IMR-90 (cell line): ENCODE measurements at regions not wholly inside any gene's neighbourhood (a gene's known extent, or its start where the extent isn't known, plus 50 kb on each side); places are given as distances from the start of the nearest gene placed in this dataset.

ENCODE experiments used
- ATAC-seq: fragments of 200-7000 bp; cut with Tn5 transposase; 2 replicates; pipeline ENCODE4 v1.9.1; 2020; ENCODE audit warnings: low read depth, mild to moderate bottlenecking, moderate library complexity
- BruUV-seq: library from RNA; stranded (reverse); fragments of 400-500 nt; replicated peaks from 2 replicates; lab custom pipeline; 2021; lab: Mats Ljungman, UMichigan
- CTCF ChIA-PET: fragments of 300-600 bp; formaldehyde crosslinking; extraction: SDS; loops from one replicate; lab custom pipeline; 2021; ENCODE audit warnings: antibody characterized with exemption; lab: Yijun Ruan, JAX
- POLR2A ChIA-PET: fragments of 300-600 bp; sonication (Branson Sonifier 250); formaldehyde crosslinking; loops from one replicate; lab custom pipeline; 2022; ENCODE audit warnings: antibody characterized with exemption; ENCODE audit not compliant: unreplicated experiment; lab: Charles Lee
- DNase-seq: peaks from one replicate; pipeline ENCODE4 v3.0.0; 2013
- H2AFZ ChIP-seq: replicated peaks from 2 replicates; pipeline ENCODE3; 2013; ENCODE audit warnings: low read length, mild to moderate bottlenecking; ENCODE audit not compliant: poor library complexity
- H2AK5ac ChIP-seq: 2 replicates; pipeline ENCODE4 v1.6.1; 2013; ENCODE audit warnings: low read depth, low read length, inconsistent platforms
- H2AK9ac ChIP-seq: replicated peaks from 2 replicates; pipeline ENCODE3; 2013; ENCODE audit warnings: mild to moderate bottlenecking, low read depth, low read length, moderate library complexity; ENCODE audit not compliant: poor library complexity
- H2BK120ac ChIP-seq: 2 replicates; pipeline ENCODE4 v1.6.1; 2013; ENCODE audit warnings: low read depth, low read length, inconsistent platforms
- H2BK15ac ChIP-seq: 3 replicates; pipeline ENCODE4 v1.6.1; 2013; ENCODE audit warnings: low read depth, low read length, inconsistent platforms
- H2BK20ac ChIP-seq: 2 replicates; pipeline ENCODE4 v1.6.1; 2013; ENCODE audit warnings: low read depth, mild to moderate bottlenecking, inconsistent platforms, low read length, moderate library complexity
- H2BK5ac ChIP-seq: 2 replicates; pipeline ENCODE4 v1.6.1; 2013; ENCODE audit warnings: mild to moderate bottlenecking, low read depth, low read length, inconsistent platforms; ENCODE audit not compliant: poor library complexity, severe bottlenecking
- H3K14ac ChIP-seq: replicated peaks from 2 replicates; pipeline ENCODE4 v1.6.1; 2013; ENCODE audit warnings: low read depth, low read length, inconsistent platforms
- H3K18ac ChIP-seq: 2 replicates; pipeline ENCODE4 v1.6.1; 2013; ENCODE audit warnings: low read depth, low read length, control low read depth
- H3K23ac ChIP-seq: 2 replicates; pipeline ENCODE4 v1.6.1; 2013; ENCODE audit warnings: low read depth, low read length, inconsistent platforms
- H3K27ac ChIP-seq: 2 replicates; pipeline ENCODE4 v1.5.1; 2013; ENCODE audit warnings: mild to moderate bottlenecking, control low read depth, low read length; ENCODE audit not compliant: insufficient read depth
- H3K27me3 ChIP-seq: 2 replicates; pipeline ENCODE4 v1.6.1; 2013; ENCODE audit warnings: low read length; ENCODE audit not compliant: control insufficient read depth, insufficient read depth
- H3K36me3 ChIP-seq: 2 replicates; pipeline ENCODE4 v1.6.1; 2013; ENCODE audit warnings: low read length, mixed read lengths; ENCODE audit not compliant: control insufficient read depth, insufficient read depth
- H3K4ac ChIP-seq: 2 replicates; pipeline ENCODE4 v1.6.1; 2013; ENCODE audit warnings: low read depth, low read length, inconsistent platforms
- H3K4me1 ChIP-seq: 2 replicates; pipeline ENCODE4 v1.6.1; 2013; ENCODE audit warnings: low read length, mixed read lengths; ENCODE audit not compliant: control insufficient read depth, insufficient read depth
- H3K4me2 ChIP-seq: 2 replicates; pipeline ENCODE4 v1.6.1; 2013; ENCODE audit warnings: low read depth, mild to moderate bottlenecking, control low read depth, low read length, moderate library complexity
- H3K4me3 ChIP-seq: 2 replicates; pipeline ENCODE4 v1.5.1; 2013; ENCODE audit warnings: low read depth, mild to moderate bottlenecking, control low read depth, low read length, moderate library complexity; ENCODE audit not compliant: insufficient read depth
- H3K56ac ChIP-seq: 2 replicates; pipeline ENCODE4 v1.6.1; 2013; ENCODE audit warnings: low read length, inconsistent platforms; ENCODE audit not compliant: insufficient read depth; ENCODE audit errors: extremely low read depth
- H3K79me1 ChIP-seq, 2 experiments: 2 replicates each; pipeline ENCODE4 v1.6.1; 2013; ENCODE audit warnings: low read length in 2 of 2, inconsistent platforms in 1 of 2, low read depth in 1 of 2
- H3K9ac ChIP-seq: 2 replicates; pipeline ENCODE4 v1.6.1; 2013; ENCODE audit warnings: low read depth, low read length, control low read depth
- H3K9me1 ChIP-seq: 2 replicates; pipeline ENCODE4 v1.6.1; 2013; ENCODE audit warnings: low read length, inconsistent platforms; ENCODE audit not compliant: insufficient read depth
- H3K9me3 ChIP-seq: 2 replicates; pipeline ENCODE4 v1.6.1; 2013; ENCODE audit warnings: low read length; ENCODE audit not compliant: control insufficient read depth, insufficient read depth
- H4K20me1 ChIP-seq: 2 replicates; pipeline ENCODE4 v1.6.1; 2013; ENCODE audit warnings: low read length, inconsistent platforms; ENCODE audit not compliant: insufficient read depth
- H4K5ac ChIP-seq: 2 replicates; pipeline ENCODE4 v1.6.1; 2013; ENCODE audit warnings: mild to moderate bottlenecking, low read depth, low read length, control low read depth
- H4K8ac ChIP-seq, 2 experiments: 2 replicates each; pipeline ENCODE4 v1.6.1; 2013; ENCODE audit warnings: low read depth in 2 of 2, low read length in 2 of 2, control low read depth in 1 of 2, inconsistent platforms in 1 of 2
- H4K91ac ChIP-seq: 2 replicates; pipeline ENCODE4 v1.6.1; 2013; ENCODE audit warnings: low read depth, low read length, inconsistent platforms; ENCODE audit not compliant: insufficient read depth
- BHLHE40 ChIP-seq: fragments of 150-350 bp; IDR thresholded peaks from 2 replicates; pipeline ENCODE4 v1.6.1; 2016; ENCODE audit warnings: mild to moderate bottlenecking, low read depth, low read length
- CHD1 ChIP-seq: IDR thresholded peaks from 2 replicates; pipeline ENCODE4 v1.6.1; 2012; ENCODE audit warnings: low read depth, low read length, improper control_type of control experiment
- MAZ ChIP-seq: IDR thresholded peaks from 2 replicates; pipeline ENCODE4 v1.6.1; 2012; ENCODE audit warnings: low read depth, mild to moderate bottlenecking, low read length, improper control_type of control experiment, moderate library complexity, borderline replicate concordance
- MXI1 ChIP-seq: IDR thresholded peaks from 2 replicates; pipeline ENCODE4 v1.6.1; 2012; ENCODE audit warnings: low read depth, mild to moderate bottlenecking, low read length, moderate library complexity, borderline replicate concordance
- NFE2L2 ChIP-seq: fragments of 150-350 bp; IDR thresholded peaks from 2 replicates; pipeline ENCODE4 v1.6.1; 2016; ENCODE audit warnings: low read depth, mild to moderate bottlenecking, low read length
- POLR2A ChIP-seq: IDR thresholded peaks from 2 replicates; pipeline ENCODE4 v1.6.1; 2012; ENCODE audit warnings: mild to moderate bottlenecking, low read depth, low read length
- RAD21 ChIP-seq: IDR thresholded peaks from 2 replicates; pipeline ENCODE4 v1.6.1; 2012; ENCODE audit warnings: low read length, improper control_type of control experiment
- RCOR1 ChIP-seq: IDR thresholded peaks from 2 replicates; pipeline ENCODE4 v1.6.1; 2012; ENCODE audit warnings: mild to moderate bottlenecking, low read length, improper control_type of control experiment; ENCODE audit not compliant: insufficient replicate concordance
- RFX5 ChIP-seq: IDR thresholded peaks from 2 replicates; pipeline ENCODE4 v1.8.0; 2012; ENCODE audit warnings: low read depth, mild to moderate bottlenecking, low read length, moderate library complexity
- dilution Hi-C: fragments of 300-500 bp; cut with HindIII; formaldehyde crosslinking; loops from one replicate; pipeline ENCODE4 v1.14.3; 2018; ENCODE audit warnings: low sequenced_read_pairs; ENCODE audit not compliant: unreplicated experiment
- in situ Hi-C: fragments of 300-500 bp; cut with MboI; formaldehyde crosslinking; loops from 3 replicates; pipeline ENCODE4 v1.14.3; 2019; ENCODE audit warnings: low sequenced_read_pairs, inconsistent platforms, mixed read lengths
- intact Hi-C: fragments of 100-400 bp; cut with micrococcal nuclease; formaldehyde crosslinking; loops from 2 replicates; pipeline ENCODE4 v1.10.0; 2022
- TF ChIP-seq, protein P1 (sequence below): fragments of 150-350 bp; IDR thresholded peaks from 2 replicates; pipeline ENCODE4 v1.6.1; 2016; ENCODE audit warnings: low read depth, mild to moderate bottlenecking, low read length, moderate library complexity, borderline replicate concordance
- TF ChIP-seq, protein P2 (sequence below): fragments of 150-350 bp; IDR thresholded peaks from 2 replicates; pipeline ENCODE4 v1.6.1; 2017; ENCODE audit warnings: mild to moderate bottlenecking, antibody characterized with exemption, low read length, low read depth

GRCh38 chr18:1232867-1233266, 328.2 kb downstream of the ADCYAP1 start:
- Histone ChIP-seq H3K56ac (no peak overlapping the region), H4K5ac (no peak overlapping the region), H2AK5ac (no peak overlapping the region), H2BK5ac (no peak overlapping the region), H3K9ac (no peak overlapping the region), H3K4me3 (no peak overlapping the region), H3K9me1 (no peaks in the 10 kb centered on the region), H3K4me2 (no peak overlapping the region), H3K23ac (no peak overlapping the region), H2AK9ac (no peak overlapping the region), H3K9me3 (no peaks in the 10 kb centered on the region), H4K91ac (no peak overlapping the region), H3K27ac (no peak overlapping the region), H4K8ac (no peak overlapping the region), H3K4ac (no peak overlapping the region), H3K4me1 (no peaks in the 10 kb centered on the region), H2BK20ac (no peak overlapping the region), H3K14ac (no peak overlapping the region), H4K20me1 (no peaks in the 10 kb centered on the region), H3K79me1 (no peaks in the 10 kb centered on the region), H3K18ac (no peak overlapping the region), H3K36me3 (no peaks in the 10 kb centered on the region), H3K27me3 (no peaks in the 10 kb centered on the region), H2AFZ (no peak overlapping the region), H2BK15ac (no peak overlapping the region), H2BK120ac (no peak overlapping the region)
- CTCF ChIA-PET = no interaction called here
- ATAC-seq = no peak
- intact Hi-C loops = no loop called here
- no peak for DNase-seq
- in situ Hi-C loops = no loop called here
- dilution Hi-C loops = no loop called here
- no TSS peak for BruUV-seq
- POLR2A ChIA-PET = no interaction called here
- TF ChIP-seq RFX5 = no peak
- TF ChIP-seq POLR2A = no peak
- TF ChIP-seq MAZ = no peak
- TF ChIP-seq MXI1 = no peak
- TF ChIP-seq CHD1 = no peak
- TF ChIP-seq, protein P1, sequence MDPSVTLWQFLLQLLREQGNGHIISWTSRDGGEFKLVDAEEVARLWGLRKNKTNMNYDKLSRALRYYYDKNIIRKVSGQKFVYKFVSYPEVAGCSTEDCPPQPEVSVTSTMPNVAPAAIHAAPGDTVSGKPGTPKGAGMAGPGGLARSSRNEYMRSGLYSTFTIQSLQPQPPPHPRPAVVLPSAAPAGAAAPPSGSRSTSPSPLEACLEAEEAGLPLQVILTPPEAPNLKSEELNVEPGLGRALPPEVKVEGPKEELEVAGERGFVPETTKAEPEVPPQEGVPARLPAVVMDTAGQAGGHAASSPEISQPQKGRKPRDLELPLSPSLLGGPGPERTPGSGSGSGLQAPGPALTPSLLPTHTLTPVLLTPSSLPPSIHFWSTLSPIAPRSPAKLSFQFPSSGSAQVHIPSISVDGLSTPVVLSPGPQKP = no peak
- no peak for TF ChIP-seq RCOR1
- TF ChIP-seq, protein P2, sequence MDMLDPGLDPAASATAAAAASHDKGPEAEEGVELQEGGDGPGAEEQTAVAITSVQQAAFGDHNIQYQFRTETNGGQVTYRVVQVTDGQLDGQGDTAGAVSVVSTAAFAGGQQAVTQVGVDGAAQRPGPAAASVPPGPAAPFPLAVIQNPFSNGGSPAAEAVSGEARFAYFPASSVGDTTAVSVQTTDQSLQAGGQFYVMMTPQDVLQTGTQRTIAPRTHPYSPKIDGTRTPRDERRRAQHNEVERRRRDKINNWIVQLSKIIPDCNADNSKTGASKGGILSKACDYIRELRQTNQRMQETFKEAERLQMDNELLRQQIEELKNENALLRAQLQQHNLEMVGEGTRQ = no peak
- TF ChIP-seq NFE2L2 = no peak
- no peak for TF ChIP-seq BHLHE40
- no peak for TF ChIP-seq RAD21
